HS-27A (cell line): ENCODE measurements at regions not wholly inside any gene's neighbourhood (a gene's known extent, or its start where the extent isn't known, plus 50 kb on each side); places are given as distances from the start of the nearest gene placed in this dataset.
"Not testable (repeated sequence)": the region's sequence is repeated elsewhere in the genome, so short reads cannot be mapped to it uniquely, and the experiment has no call there.

Experiments
- DNase-seq: peaks from one replicate; pipeline ENCODE4 v3.0.0-alpha.2; 2012; ENCODE audit warnings: low read depth, missing footprints

- DNase-seq: no peak
Observed at GRCh38 chr1:228944296-228944695, 209.0 kb downstream of the RHOU start.

DNA sequence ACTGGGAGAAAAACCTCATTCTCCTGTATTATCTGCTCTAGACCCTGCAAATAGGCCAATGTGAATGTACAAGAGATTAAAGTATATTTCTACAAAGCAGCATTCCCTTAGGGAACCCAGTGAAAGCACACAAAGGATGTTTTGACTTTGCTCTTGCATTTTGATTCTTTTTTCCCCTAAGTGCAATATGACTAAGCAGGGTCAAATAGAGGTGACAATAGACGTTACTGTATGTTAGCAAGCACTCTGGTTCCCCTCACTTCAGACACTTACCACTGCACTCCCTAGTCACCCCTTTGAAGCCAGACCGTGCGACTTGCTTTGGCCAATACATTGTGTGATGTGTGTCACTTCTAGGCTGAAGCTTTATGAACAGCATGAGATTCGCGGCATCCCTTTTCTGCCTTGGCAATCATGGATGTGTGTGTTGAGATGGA lies 209.7 kb downstream of the RHOU start:
- no peak for DNase-seq

DNA sequence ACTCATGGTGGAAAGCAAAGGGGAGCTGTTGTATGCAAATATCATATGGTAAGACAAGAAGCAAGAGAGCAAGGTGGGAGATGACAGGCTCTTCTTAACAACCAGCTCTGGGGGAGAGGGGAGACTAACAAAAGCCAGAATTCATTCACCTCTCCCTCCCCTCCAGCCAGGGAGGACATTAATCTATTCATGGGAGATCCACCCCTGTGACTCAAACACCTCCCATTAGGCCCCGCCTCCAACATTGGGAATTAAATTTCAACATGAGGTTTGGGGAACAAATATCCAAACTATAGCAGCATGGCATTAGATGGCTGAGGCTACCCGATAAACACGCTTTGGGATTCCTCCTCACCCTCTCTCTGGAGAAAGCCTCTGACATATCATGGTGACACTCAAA lies 210.6 kb downstream of the RHOU start:
- no peak for DNase-seq

DNA sequence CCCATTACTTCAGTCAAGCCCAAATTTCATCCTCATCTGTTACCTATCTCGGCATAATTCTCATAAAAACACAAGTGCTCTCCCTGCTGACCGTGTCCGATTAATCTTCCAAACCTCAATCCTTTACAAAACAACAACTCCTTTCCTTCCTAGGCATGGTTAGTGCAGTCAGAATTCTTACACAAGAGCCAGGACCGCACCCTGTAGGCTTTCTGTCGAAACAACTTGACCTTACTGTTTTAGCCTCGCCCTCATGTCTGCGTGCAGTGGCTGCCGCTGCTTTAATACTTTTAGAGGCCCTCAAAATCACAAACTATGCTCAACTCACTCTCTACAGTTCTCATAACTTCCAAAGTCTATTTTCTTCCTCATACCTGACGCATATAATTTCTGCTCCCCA lies 214.3 kb downstream of the RHOU start:
- not testable (repeated sequence) for DNase-seq

- no peak for DNase-seq
Observed at GRCh38 chr1:228953207-228953606, 217.9 kb downstream of the RHOU start.

DNA sequence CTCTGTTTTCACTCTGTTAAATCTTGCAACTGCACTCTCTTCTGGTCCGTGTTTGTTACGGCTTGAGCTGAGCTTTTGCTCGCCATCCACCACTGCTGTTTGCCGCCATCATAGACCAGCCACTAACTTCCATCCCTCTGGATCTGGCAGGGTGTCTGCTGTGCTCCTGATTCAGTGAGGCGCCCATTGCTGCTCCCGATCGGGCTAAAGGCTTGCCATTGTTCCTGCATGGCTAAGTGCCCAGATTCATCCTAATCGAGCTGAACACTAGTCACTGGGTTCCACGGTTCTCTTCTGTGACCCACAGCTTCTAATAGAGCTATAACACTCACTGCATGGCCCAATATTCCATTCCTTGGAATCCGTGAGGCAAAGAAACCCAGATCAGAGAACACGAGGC lies 218.5 kb downstream of the RHOU start:
- not testable (repeated sequence) for DNase-seq

DNA sequence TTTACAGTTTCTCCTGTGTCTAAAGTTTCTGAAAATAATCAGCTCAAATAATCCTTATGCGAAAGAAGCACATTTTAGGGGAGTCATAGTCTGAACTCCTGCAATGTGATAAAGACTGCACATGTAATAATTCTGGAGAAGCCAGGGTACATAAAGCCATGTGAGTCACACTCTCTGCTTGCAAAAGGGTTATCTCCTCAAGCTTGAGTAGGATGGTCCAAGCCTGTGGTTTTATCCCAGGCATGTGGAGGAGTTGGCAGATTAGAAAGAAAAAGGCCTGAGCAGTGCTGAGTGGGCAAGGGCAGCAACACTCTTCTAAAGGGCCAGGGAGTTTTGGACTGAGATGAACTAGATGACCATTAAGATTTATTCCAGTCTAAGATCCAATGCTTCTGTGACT lies 220.4 kb downstream of the RHOU start:
- no peak for DNase-seq

DNA sequence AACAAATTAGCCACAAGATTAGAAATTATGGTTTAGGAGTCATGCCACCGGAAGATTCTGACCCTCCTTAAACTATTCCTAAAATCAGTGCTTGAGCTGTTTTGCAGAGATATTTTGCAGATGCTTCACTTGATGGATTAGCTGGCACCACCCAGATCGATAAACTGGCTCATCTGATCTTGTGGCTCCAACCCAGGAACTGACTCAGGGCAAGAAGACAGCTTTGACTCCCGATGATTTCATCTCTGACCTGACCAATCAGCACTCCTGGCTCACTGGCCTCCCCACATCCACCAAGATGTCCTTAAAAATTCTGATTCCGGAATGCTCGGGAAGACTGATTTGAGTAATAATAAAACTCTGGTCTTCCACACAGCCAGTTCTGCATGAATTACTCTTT lies 221.6 kb downstream of the RHOU start:
- DNase-seq: no peak

- no peak for DNase-seq
Observed at GRCh38 chr1:228957535-228957934, 222.3 kb downstream of the RHOU start.

DNA sequence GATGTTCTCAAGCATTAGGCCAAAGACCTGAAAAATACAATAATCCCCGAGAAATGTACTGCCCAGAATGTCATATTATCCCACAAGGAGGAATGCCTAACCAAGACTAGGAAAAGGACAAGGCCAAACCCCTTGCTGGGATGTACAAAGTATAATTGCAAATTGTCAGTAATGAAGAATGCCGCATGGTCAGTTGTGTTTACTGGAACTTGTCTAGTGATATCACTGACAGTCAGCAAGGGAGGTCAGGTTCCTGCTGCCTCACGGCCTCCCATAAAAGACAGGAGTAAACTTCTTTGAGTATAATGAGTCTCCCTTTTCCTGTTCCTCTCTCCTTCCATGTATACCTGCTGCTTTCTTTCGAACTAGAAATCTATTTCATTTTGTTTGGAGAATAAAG lies 222.8 kb downstream of the RHOU start:
- DNase-seq: no peak

DNA sequence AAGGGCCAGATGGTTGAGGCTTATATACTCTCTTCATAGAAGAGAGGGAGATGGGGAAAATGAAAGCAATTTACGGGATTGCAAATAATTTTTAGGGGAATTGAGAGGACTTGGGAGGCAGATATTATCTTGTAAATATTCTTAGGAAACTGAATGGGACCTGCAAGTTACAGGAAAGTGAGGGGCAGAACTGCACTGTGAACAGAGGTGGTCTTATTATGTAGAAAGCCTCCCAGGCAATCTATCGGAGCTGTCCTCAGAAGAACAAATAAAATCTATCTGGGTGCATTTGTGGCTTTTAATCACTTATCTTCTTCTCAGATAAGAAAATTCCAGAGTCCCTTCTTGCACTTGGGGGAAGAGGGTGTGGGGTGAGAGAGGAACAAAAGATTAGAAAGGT lies 223.5 kb downstream of the RHOU start:
- DNase-seq: no peak

DNA sequence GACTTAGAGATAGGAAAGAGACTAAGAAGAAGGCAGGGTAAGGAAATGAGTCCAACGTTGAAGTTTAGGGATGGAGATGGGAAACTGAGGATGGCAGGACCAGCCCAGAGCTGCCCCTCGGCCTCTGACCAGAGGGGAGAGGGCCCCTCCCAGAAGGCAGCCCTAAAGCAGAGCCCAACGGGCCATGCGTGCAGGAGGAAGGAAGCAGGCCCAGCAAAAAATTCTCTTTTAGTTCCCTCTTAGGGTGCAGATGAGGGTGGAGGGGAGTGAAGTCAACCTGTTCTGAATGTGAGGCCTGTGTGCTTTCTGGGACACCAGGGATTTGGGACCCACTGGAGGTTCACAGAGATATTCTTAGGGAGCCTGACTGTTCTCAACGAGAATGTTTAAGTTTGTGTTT lies 225.4 kb downstream of the RHOU start:
- DNase-seq: no peak

DNA sequence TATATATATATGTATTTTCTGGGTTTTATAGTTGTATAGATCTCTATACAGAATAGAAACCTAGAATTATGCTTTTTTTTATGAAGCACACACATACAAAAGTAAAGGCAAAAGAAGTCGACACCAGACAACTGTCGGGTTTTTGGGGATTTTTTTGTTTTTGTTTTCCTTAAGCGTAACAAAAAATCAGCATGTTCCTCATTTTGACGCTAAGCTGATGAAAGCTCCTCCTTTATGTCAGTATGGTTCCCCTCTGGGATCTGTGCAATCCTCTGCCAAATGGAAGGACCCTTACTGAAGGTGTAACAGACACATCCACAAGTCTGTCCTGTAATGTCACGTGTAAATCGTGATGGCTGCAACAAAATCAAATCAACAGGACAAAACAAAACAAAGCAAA lies 226.2 kb downstream of the RHOU start:
- DNase-seq: no peak

- no peak for DNase-seq
Observed at GRCh38 chr1:228963795-228964177, 228.5 kb downstream of the RHOU start.

DNA sequence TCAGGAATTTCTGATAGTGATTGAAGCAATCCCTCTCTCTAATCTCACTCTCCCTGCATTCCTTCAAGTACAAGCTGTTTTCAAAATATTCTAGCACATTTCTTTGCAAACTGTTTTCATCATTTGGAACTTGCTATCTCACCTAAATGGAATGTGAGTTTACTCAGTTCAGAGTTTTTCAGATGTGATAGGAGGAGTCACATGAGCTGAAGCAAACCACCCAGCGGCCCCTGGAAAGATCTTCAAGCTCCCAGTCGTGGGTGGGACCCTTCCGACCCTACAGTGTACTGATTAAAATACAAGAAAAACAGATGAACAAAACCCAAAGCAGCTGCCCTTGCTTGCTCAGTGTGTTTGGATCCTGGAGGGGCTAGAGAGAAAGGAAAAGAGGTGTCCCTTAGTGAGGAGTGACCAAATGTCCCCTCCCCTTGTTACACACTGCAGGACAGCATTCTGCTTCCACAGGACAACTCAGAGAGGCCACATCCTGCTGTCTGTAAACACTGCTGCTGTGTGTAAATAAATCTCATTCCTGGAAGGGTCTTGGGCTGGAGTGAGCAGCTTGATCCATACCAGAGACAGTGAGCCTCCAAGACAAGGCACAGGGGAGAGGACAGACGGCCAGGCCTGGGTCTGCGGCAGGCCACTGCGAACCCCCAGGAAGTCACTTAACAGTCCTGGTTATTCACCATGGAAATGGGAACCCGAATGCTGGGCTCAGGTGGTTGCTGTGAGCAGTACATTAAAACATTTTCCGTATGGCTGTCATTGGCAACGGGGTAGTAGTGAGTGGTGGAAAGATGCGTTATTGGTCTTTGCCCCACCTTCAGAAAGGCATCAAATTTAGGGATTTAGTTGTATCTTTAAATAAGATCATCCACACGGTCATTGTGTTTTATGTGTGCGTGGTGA lies 229.2 kb downstream of the RHOU start:
- DNase-seq: no peak

GRCh38 chr1:228968891-228969606 lies 233.8 kb downstream of the RHOU start:
- no peak for DNase-seq

GRCh38 chr1:228969953-228970800 lies 234.9 kb downstream of the RHOU start:
- DNase-seq: no peak

- no peak for DNase-seq
Observed at GRCh38 chr1:228972576-228972975, 237.3 kb downstream of the RHOU start.

- DNase-seq: no peak
Observed at GRCh38 chr1:228974273-228974672, 239.0 kb downstream of the RHOU start.

- DNase-seq: no peak
Observed at GRCh38 chr1:228975238-228975907, 240.1 kb downstream of the RHOU start.

DNA sequence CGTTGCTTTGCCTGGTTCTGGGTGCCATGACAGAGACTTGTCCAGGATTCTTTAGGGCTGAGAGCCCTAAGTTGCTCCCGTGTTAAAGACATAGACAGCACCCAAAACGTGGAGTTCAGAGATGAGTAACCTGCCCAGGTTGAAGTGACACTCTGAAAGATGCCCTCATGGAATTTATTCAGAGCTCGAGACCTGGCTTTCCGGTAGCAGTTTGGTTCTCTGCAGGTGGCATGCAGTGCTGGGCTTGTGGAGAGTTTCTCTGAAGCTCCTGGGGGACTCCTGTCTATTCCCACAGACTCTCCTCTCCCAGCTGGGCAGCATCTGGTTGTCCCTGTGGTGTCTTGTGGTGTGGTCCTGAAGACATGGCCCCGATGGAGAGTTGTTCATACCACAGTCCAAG lies 241.0 kb downstream of the RHOU start:
- no peak for DNase-seq

GRCh38 chr1:228977307-228977706 lies 242.0 kb downstream of the RHOU start:
- DNase-seq: no peak
